ENCODE measurements at regions not wholly inside any gene's neighbourhood (a gene's known extent, or its start where the extent isn't known, plus 50 kb on each side); places are given as distances from the start of the nearest gene placed in this dataset.

DNA sequence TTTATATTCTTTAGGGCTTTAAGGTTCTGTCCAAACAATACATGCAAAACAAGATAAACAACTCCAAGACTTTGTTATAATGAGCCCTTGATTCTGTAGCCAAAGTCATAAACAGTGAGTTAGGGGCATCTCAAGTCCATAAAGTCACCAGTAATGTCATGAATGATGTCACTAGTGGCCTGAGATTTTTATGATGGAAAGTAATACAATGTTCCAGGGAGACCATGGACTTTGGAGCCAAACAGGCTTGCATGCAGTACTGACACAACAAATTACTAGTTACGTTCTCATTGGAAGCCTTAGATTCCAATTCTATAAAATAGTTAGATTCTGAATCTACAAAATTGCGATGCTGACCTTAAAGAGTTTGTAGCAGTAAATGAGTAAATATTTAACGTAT lies 280.0 kb downstream of the HINT1 start:
- H3K4me3 Mint-ChIP-seq (ENCODE audit: unreplicated experiment) = no peak overlapping the region
- no peaks in the 10 kb centered on the region for H3K36me3 Mint-ChIP-seq (ENCODE audit: insufficient read depth, unreplicated experiment)
- TF ChIP-seq, protein P1, sequence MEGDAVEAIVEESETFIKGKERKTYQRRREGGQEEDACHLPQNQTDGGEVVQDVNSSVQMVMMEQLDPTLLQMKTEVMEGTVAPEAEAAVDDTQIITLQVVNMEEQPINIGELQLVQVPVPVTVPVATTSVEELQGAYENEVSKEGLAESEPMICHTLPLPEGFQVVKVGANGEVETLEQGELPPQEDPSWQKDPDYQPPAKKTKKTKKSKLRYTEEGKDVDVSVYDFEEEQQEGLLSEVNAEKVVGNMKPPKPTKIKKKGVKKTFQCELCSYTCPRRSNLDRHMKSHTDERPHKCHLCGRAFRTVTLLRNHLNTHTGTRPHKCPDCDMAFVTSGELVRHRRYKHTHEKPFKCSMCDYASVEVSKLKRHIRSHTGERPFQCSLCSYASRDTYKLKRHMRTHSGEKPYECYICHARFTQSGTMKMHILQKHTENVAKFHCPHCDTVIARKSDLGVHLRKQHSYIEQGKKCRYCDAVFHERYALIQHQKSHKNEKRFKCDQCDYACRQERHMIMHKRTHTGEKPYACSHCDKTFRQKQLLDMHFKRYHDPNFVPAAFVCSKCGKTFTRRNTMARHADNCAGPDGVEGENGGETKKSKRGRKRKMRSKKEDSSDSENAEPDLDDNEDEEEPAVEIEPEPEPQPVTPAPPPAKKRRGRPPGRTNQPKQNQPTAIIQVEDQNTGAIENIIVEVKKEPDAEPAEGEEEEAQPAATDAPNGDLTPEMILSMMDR (IDR thresholded peaks at IDR 0.05; ENCODE audit: unreplicated experiment) = no peak
- H3K4me1 Mint-ChIP-seq (ENCODE audit: insufficient read depth, unreplicated experiment) = no peaks in the 10 kb centered on the region
- CTCF ChIA-PET = no interaction called here
- no peaks in the 10 kb centered on the region for H3K27me3 Mint-ChIP-seq (ENCODE audit: insufficient read depth, unreplicated experiment)
- intact Hi-C loops (cut with micrococcal nuclease) = no loop called here
- POLR2A ChIA-PET = no interaction called here
- H3K9me3 Mint-ChIP-seq (ENCODE audit: unreplicated experiment) = no peaks in the 10 kb centered on the region
- no peak for DNase-seq (ENCODE audit: unreplicated experiment)
- no TSS peak for BruUV-seq (replicated peaks)
- H3K27ac Mint-ChIP-seq (ENCODE audit: low read depth, unreplicated experiment) = no peak overlapping the region

DNA sequence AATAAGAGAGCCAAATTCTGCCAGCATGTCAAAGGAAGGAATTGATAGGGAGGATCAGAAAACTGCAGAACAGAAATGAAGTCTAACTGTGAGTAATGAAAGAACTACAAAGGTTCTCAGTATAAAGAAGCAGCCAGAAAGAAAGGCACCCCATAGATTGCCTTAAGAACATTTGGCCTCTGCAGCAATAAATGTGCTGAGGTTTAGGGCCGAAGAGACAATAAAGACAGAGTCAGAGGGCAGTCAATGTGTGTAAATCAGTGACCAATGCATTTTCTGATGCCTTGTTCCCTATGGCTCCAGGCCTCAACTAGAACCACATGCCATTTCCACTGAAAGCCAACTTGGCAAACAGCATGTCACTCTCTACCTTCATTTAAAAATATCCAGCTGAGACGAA lies 281.0 kb downstream of the HINT1 start:
- BruUV-seq (replicated peaks) = no TSS peak
- ChIA-PET POLR2A (interaction anchor here (0.6 to 1.1 kb wide), 3 partner anchors 58 to 1986 kb away, joined by 3 to 6 read pairs (median 3); no protein-coding TSS in a partner anchor), CTCF (interaction anchor here (0.6 to 0.7 kb wide), 2 partner anchors 13 to 1661 kb away, joined by 3 read pairs; no protein-coding TSS in a partner anchor)
- intact Hi-C loops (cut with micrococcal nuclease) = no loop called here
- H3K27me3 Mint-ChIP-seq (ENCODE audit: insufficient read depth, unreplicated experiment) = no peaks in the 10 kb centered on the region
- no peak overlapping the region for H3K27ac Mint-ChIP-seq (ENCODE audit: low read depth, unreplicated experiment)
- H3K36me3 Mint-ChIP-seq (ENCODE audit: insufficient read depth, unreplicated experiment) = no peaks in the 10 kb centered on the region
- no peak overlapping the region for H3K4me3 Mint-ChIP-seq (ENCODE audit: unreplicated experiment)
- no peak for DNase-seq (ENCODE audit: unreplicated experiment)
- no peaks in the 10 kb centered on the region for H3K9me3 Mint-ChIP-seq (ENCODE audit: unreplicated experiment)
- TF ChIP-seq, protein P1 (IDR thresholded peaks at IDR 0.05; ENCODE audit: unreplicated experiment) = no peak
- H3K4me1 Mint-ChIP-seq (ENCODE audit: insufficient read depth, unreplicated experiment) = no peaks in the 10 kb centered on the region

- no peaks in the 10 kb centered on the region for H3K36me3 Mint-ChIP-seq (ENCODE audit: insufficient read depth, unreplicated experiment)
- no peak overlapping the region for H3K4me3 Mint-ChIP-seq (ENCODE audit: unreplicated experiment)
- TF ChIP-seq, protein P1 (IDR thresholded peaks at IDR 0.05; ENCODE audit: unreplicated experiment) = no peak
- intact Hi-C loops (cut with micrococcal nuclease) = no loop called here
- BruUV-seq (replicated peaks) = no TSS peak
- no peak for DNase-seq (ENCODE audit: unreplicated experiment)
- no peak overlapping the region for H3K27ac Mint-ChIP-seq (ENCODE audit: low read depth, unreplicated experiment)
- H3K27me3 Mint-ChIP-seq (ENCODE audit: insufficient read depth, unreplicated experiment) = no peaks in the 10 kb centered on the region
- H3K9me3 Mint-ChIP-seq (ENCODE audit: unreplicated experiment) = no peaks in the 10 kb centered on the region
- peaks cover 13% of the 10 kb centered on the region for H3K4me1 Mint-ChIP-seq (ENCODE audit: insufficient read depth, unreplicated experiment)
- ChIA-PET POLR2A (no interaction called here), CTCF (interaction anchor here (0.5 to 0.9 kb wide), 2 partner anchors 21 to 195 kb away, joined by 3 to 4 read pairs; no protein-coding TSS in a partner anchor)
These were observed 289.4 kb downstream of the HINT1 start for GRCh38 chr5:130875656-130876055.

DNA sequence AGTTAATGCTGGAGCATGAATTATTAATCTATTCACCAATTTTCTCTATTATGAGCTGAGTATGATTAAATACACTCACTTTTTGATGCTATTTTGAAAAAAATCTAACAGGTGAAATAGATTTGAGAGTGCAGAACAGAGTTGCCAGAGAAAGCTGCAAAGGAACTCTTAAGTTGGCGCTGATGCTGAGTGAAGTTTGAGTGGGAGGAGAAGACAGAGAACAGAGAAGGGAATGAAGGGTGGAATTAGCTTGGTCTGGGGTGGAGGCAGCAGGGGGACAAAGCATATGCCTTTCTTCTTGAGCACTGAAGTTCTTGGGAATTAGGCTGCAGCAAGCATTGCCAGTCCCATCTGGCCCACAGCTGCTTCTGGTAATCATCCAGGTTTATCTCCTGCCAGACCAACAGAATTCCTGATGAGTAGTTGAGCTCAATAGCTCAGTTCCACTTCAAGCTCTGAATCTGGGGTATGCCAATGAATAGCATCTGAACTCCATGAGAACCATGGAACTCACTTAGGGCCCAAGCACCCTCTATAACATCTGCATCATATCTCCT lies 290.1 kb downstream of the HINT1 start:
- no peak for DNase-seq (ENCODE audit: unreplicated experiment)
- Mint-ChIP-seq H3K27me3 (ENCODE audit: insufficient read depth, unreplicated experiment) (no peaks in the 10 kb centered on the region), H3K4me1 (ENCODE audit: insufficient read depth, unreplicated experiment) (peaks cover 13% of the 10 kb centered on the region), H3K4me3 (ENCODE audit: unreplicated experiment) (no peak overlapping the region), H3K9me3 (ENCODE audit: unreplicated experiment) (no peaks in the 10 kb centered on the region), H3K27ac (ENCODE audit: low read depth, unreplicated experiment) (no peak overlapping the region), H3K36me3 (ENCODE audit: insufficient read depth, unreplicated experiment) (no peaks in the 10 kb centered on the region)
- ChIA-PET CTCF (interaction anchor here (0.9 kb wide), 1 partner anchor 22 kb away, joined by 3 read pairs; no protein-coding TSS in a partner anchor), POLR2A (interaction anchor here (0.5 to 0.6 kb wide), 2 partner anchors 12 to 125 kb away, joined by 3 read pairs; no protein-coding TSS in a partner anchor)
- BruUV-seq (replicated peaks) = no TSS peak
- TF ChIP-seq, protein P1 (IDR thresholded peaks at IDR 0.05; ENCODE audit: unreplicated experiment) = no peak
- intact Hi-C loops (cut with micrococcal nuclease) = no loop called here
